Natural killer cell (primary cell): ENCODE measurements at regions not wholly inside any gene's neighbourhood (a gene's known extent, or its start where the extent isn't known, plus 50 kb on each side); places are given as distances from the start of the nearest gene placed in this dataset.

Experiments used
- ATAC-seq, 3 donors: fragments of 150-1000 bp in 2 of 3; fragments of 200-7000 bp in 1 of 3; cut with Tn5 transposase; 1 replicate in 1 of 3; 2 replicates in 2 of 3; pipeline ENCODE4 v1.10.0; 2021; ENCODE audit warnings: mild to moderate bottlenecking in 2 of 3, moderate library complexity in 2 of 3
- DNase-seq, 2 donors: peaks; one replicate each; pipeline versions ENCODE4 v3.0.0 to v3.0.0-alpha.2; 2013 to 2021; ENCODE audit warnings: mixed read lengths in 1 of 2
- H3K27ac ChIP-seq: one replicate; pipeline ENCODE4 v1.5.1; 2013; ENCODE audit warnings: mild to moderate bottlenecking, low read length
- H3K27me3 ChIP-seq: one replicate; pipeline ENCODE4 v1.6.1; 2013; ENCODE audit warnings: low read length; ENCODE audit not compliant: control insufficient read depth, insufficient read depth
- H3K36me3 ChIP-seq: one replicate; pipeline ENCODE4 v1.6.1; 2013; ENCODE audit warnings: low read length; ENCODE audit not compliant: control insufficient read depth, insufficient read depth
- H3K4me1 ChIP-seq: one replicate; pipeline ENCODE4 v1.6.1; 2013; ENCODE audit warnings: low read length; ENCODE audit not compliant: control insufficient read depth, insufficient read depth
- H3K4me3 ChIP-seq: one replicate; pipeline ENCODE4 v1.5.1; 2013; ENCODE audit warnings: low read length
- H3K9me3 ChIP-seq: one replicate; pipeline ENCODE4 v1.6.1; 2013; ENCODE audit warnings: low read length; ENCODE audit not compliant: control insufficient read depth, insufficient read depth
- H3K27ac Mint-ChIP-seq, 2 donors: one replicate each; pipeline ENCODE4 v1.8.0; 2022; ENCODE audit warnings: mild to moderate bottlenecking in 2 of 2, mixed read lengths in 2 of 2, moderate library complexity in 1 of 2
- H3K27me3 Mint-ChIP-seq, 2 donors: one replicate each; pipeline ENCODE4 v1.8.0; 2022; ENCODE audit warnings: low read depth in 2 of 2, mixed read lengths in 2 of 2
- H3K36me3 Mint-ChIP-seq: one replicate; pipeline ENCODE4 v1.8.0; 2022; ENCODE audit warnings: mixed read lengths
- H3K4me1 Mint-ChIP-seq, 2 donors: one replicate each; pipeline ENCODE4 v1.8.0; 2022; ENCODE audit warnings: mixed read lengths in 2 of 2
- H3K4me3 Mint-ChIP-seq: one replicate; pipeline ENCODE4 v1.8.0; 2022; ENCODE audit warnings: mild to moderate bottlenecking, moderate library complexity, mixed read lengths
- H3K9me3 Mint-ChIP-seq, 2 donors: one replicate each; pipeline ENCODE4 v1.8.0; 2022; ENCODE audit warnings: mixed read lengths in 2 of 2
- WGBS: methylation state at CpG from one replicate; pipeline ENCODE4 v1.1.7; 2013; ENCODE audit warnings: missing lambda C conversion rate; ENCODE audit not compliant: insufficient coverage; 5-methylcytosine and 5-hydroxymethylcytosine counted together
- intact Hi-C: fragments of 100-400 bp; cut with micrococcal nuclease; formaldehyde crosslinking; loops from one replicate; pipeline ENCODE4 v1.14.2; 2022
- TF ChIP-seq, protein P1 (sequence below): fragments of 200-600 bp; IDR thresholded peaks from one replicate; pipeline ENCODE4 v1.8.0; 2022; ENCODE audit warnings: antibody characterized with exemption

DNA sequence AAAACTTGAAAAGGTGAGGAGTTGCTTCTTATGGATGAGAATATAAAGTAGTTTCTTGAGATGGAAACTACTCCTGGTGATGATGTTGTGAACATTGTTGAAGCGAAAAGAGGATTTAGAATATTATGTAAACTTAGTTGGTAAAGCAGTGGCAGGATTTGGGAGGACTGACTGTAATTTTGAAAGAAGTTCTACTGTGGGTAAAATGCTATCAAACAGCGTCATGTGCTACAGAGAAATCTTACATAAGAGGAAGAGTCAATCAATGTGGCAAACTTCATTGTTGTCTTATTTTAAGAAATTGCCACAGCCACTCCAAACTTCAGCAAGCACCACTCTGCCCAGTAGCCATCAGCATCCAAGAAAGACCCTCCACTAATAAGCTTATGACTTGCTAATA lies 112.9 kb upstream of the ZEB2 start:
- no peak for ATAC-seq
- peaks cover 4 to 7% of the 10 kb centered on the region in 2 donors for H3K9me3 Mint-ChIP-seq
- H3K36me3 Mint-ChIP-seq, result peaks cover 38% of the 10 kb centered on the region
- DNase-seq, result no peak
- no peak overlapping the region for H3K27ac Mint-ChIP-seq
- TF ChIP-seq, protein P1, sequence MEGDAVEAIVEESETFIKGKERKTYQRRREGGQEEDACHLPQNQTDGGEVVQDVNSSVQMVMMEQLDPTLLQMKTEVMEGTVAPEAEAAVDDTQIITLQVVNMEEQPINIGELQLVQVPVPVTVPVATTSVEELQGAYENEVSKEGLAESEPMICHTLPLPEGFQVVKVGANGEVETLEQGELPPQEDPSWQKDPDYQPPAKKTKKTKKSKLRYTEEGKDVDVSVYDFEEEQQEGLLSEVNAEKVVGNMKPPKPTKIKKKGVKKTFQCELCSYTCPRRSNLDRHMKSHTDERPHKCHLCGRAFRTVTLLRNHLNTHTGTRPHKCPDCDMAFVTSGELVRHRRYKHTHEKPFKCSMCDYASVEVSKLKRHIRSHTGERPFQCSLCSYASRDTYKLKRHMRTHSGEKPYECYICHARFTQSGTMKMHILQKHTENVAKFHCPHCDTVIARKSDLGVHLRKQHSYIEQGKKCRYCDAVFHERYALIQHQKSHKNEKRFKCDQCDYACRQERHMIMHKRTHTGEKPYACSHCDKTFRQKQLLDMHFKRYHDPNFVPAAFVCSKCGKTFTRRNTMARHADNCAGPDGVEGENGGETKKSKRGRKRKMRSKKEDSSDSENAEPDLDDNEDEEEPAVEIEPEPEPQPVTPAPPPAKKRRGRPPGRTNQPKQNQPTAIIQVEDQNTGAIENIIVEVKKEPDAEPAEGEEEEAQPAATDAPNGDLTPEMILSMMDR, result no peak
- peaks cover 41 to 44% of the 10 kb centered on the region in 2 donors for H3K4me1 Mint-ChIP-seq
- Histone ChIP-seq H3K27me3 (no peaks in the 10 kb centered on the region), H3K27ac (no peak overlapping the region), H3K36me3 (no peaks in the 10 kb centered on the region), H3K4me3 (no peak overlapping the region), H3K4me1 (peaks cover 5% of the 10 kb centered on the region), H3K9me3 (no peaks in the 10 kb centered on the region)
- H3K4me3 Mint-ChIP-seq, result no peak overlapping the region
- peaks cover 0 to 2% of the 10 kb centered on the region in 2 donors for H3K27me3 Mint-ChIP-seq
- WGBS, result 98% methylated on average over 2 of the region's 2 CpGs
- intact Hi-C loops, result no loop called here

DNA sequence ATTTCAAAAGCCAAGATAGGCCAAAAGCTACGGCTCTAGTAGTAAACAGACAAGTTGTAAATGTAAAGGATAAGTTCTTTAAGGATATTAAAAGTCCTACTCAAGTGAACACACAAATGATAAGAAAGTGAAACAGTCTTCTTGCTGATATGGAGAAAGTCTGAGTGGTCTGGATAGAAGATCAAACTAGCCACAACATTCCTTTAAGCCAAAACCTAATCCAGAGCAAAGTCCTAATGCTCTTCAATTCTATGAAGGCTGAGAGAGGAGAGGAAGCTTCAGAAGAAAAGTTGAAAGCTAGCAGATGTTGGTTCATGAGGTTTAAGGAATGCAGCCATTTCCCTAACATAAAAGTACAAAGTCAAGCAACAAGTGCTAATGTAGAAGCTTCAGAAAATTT lies 111.7 kb upstream of the ZEB2 start:
- ATAC-seq, result no peak
- TF ChIP-seq, protein P1, result no peak
- Mint-ChIP-seq H3K4me3 (no peak overlapping the region), H3K4me1 (peaks cover 41% of the 10 kb centered on the region in 2 donors), H3K27me3 (peaks cover 0 to 13% of the 10 kb centered on the region in 2 donors), H3K9me3 (peaks cover 4 to 7% of the 10 kb centered on the region in 2 donors), H3K36me3 (peaks cover 47% of the 10 kb centered on the region), H3K27ac (no peak overlapping the region)
- DNase-seq, result no peak
- Histone ChIP-seq H3K9me3 (no peaks in the 10 kb centered on the region), H3K4me1 (no peaks in the 10 kb centered on the region), H3K4me3 (no peak overlapping the region), H3K27me3 (no peaks in the 10 kb centered on the region), H3K27ac (no peak overlapping the region), H3K36me3 (no peaks in the 10 kb centered on the region)
- intact Hi-C loops, result no loop called here
- 83% methylated on average over 1 of the region's 1 CpG for WGBS

- no peak for DNase-seq
- intact Hi-C loops, result no loop called here
- 33% methylated on average over 1 of the region's 2 CpGs for WGBS
Observed at GRCh38 chr2:144630459-144631215, 110.7 kb upstream of the ZEB2 start.

More at GRCh38 chr2:144630459-144631215, 110.7 kb upstream of the ZEB2 start:
- Histone ChIP-seq H3K4me3 (no peak overlapping the region), H3K27ac (no peak overlapping the region), H3K27me3 (no peaks in the 10 kb centered on the region), H3K36me3 (no peaks in the 10 kb centered on the region), H3K4me1 (no peaks in the 10 kb centered on the region), H3K9me3 (no peaks in the 10 kb centered on the region)
- Mint-ChIP-seq H3K36me3 (peaks cover 37% of the 10 kb centered on the region), H3K4me3 (no peak overlapping the region), H3K4me1 (peaks cover 31 to 33% of the 10 kb centered on the region in 2 donors), H3K9me3 (peaks cover 3 to 4% of the 10 kb centered on the region in 2 donors), H3K27ac (peak overlapping the region in 1 of 2 donors; percentile 39), H3K27me3 (peaks cover 0 to 14% of the 10 kb centered on the region in 2 donors)
- no peak for ATAC-seq
- TF ChIP-seq, protein P1, result no peak
